ENCODE measurements at regions not wholly inside any gene's neighbourhood (a gene's known extent, or its start where the extent isn't known, plus 50 kb on each side); places are given as distances from the start of the nearest gene placed in this dataset.

DNA sequence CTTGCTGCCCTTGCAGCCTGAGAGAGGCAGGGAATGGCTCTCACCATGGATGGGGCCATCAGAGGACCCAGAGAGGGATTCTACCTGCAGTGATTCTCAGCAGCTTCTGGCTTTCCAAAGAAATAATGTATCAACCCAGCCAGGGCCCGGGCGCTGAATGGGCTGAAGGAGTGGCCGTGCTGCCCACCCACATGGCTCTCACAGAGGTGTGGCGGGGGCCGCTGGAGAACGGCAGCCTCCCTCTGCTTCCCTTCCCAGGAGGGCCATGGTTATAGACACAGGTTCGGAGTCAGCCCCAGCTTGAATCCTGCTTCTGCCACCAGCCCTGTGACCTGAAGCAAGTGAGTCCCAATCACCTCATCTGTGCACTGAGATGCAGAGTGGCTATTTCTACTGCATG is 82.7 kb downstream of the THAP12 start:
- Mint-ChIP-seq H3K27me3 (ENCODE audit: unreplicated experiment) (peaks cover 2% of the 10 kb centered on the region), H3K36me3 (ENCODE audit: low read depth, unreplicated experiment) (no peaks in the 10 kb centered on the region), H3K9me3 (ENCODE audit: unreplicated experiment) (no peaks in the 10 kb centered on the region), H3K27ac (ENCODE audit: unreplicated experiment) (no peak overlapping the region), H3K4me3 (ENCODE audit: unreplicated experiment) (no peak overlapping the region), H3K4me1 (ENCODE audit: unreplicated experiment) (peaks cover 3% of the 10 kb centered on the region)
- DNase-seq (ENCODE audit: low spot score), result no peak
- TF ChIP-seq, protein P1, sequence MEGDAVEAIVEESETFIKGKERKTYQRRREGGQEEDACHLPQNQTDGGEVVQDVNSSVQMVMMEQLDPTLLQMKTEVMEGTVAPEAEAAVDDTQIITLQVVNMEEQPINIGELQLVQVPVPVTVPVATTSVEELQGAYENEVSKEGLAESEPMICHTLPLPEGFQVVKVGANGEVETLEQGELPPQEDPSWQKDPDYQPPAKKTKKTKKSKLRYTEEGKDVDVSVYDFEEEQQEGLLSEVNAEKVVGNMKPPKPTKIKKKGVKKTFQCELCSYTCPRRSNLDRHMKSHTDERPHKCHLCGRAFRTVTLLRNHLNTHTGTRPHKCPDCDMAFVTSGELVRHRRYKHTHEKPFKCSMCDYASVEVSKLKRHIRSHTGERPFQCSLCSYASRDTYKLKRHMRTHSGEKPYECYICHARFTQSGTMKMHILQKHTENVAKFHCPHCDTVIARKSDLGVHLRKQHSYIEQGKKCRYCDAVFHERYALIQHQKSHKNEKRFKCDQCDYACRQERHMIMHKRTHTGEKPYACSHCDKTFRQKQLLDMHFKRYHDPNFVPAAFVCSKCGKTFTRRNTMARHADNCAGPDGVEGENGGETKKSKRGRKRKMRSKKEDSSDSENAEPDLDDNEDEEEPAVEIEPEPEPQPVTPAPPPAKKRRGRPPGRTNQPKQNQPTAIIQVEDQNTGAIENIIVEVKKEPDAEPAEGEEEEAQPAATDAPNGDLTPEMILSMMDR (IDR thresholded peaks at IDR 0.05; ENCODE audit: unreplicated experiment), result no peak

- no peak for DNase-seq (ENCODE audit: low spot score)
- TF ChIP-seq, protein P1 (IDR thresholded peaks at IDR 0.05; ENCODE audit: unreplicated experiment), result no peak
- H3K9me3 Mint-ChIP-seq (ENCODE audit: unreplicated experiment), result no peaks in the 10 kb centered on the region
- H3K27me3 Mint-ChIP-seq (ENCODE audit: unreplicated experiment), result peaks cover 2% of the 10 kb centered on the region
- no peaks in the 10 kb centered on the region for H3K4me1 Mint-ChIP-seq (ENCODE audit: unreplicated experiment)
- no peaks in the 10 kb centered on the region for H3K36me3 Mint-ChIP-seq (ENCODE audit: low read depth, unreplicated experiment)
- no peak overlapping the region for H3K4me3 Mint-ChIP-seq (ENCODE audit: unreplicated experiment)
- H3K27ac Mint-ChIP-seq (ENCODE audit: unreplicated experiment), result no peak overlapping the region
These were observed 84.0 kb downstream of the THAP12 start for GRCh38 chr11:76296731-76297542.

DNA sequence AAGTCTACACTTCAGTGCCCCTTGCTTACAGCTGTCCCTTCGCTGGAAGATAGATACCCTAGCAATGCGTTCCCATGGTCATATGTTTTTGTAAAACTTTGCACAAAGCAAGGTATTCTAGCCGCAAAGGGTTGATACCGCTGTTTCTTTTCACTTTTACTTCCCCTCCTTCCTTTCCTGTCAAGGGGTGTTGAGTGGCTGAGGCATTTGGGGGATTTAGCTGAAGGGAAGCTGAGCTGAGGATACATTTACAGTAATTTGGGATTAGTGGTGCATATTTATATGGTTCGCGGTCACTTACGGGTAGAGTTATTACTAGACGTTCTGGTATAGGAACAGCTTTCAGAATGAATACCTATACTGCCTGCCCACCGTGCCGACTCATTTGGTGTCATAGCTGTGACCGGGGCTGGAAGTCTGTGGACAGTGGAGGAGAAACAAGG is 86.9 kb upstream of the WNT11 start:
- Mint-ChIP-seq H3K27me3 (ENCODE audit: unreplicated experiment) (peaks cover 2% of the 10 kb centered on the region), H3K4me1 (ENCODE audit: unreplicated experiment) (peaks cover 4% of the 10 kb centered on the region), H3K4me3 (ENCODE audit: unreplicated experiment) (no peak overlapping the region), H3K9me3 (ENCODE audit: unreplicated experiment) (no peaks in the 10 kb centered on the region), H3K36me3 (ENCODE audit: low read depth, unreplicated experiment) (no peaks in the 10 kb centered on the region), H3K27ac (ENCODE audit: unreplicated experiment) (no peak overlapping the region)
- TF ChIP-seq, protein P1 (IDR thresholded peaks at IDR 0.05; ENCODE audit: unreplicated experiment), result no peak
- no peak for DNase-seq (ENCODE audit: low spot score)

- no peak overlapping the region for H3K27ac Mint-ChIP-seq (ENCODE audit: unreplicated experiment)
- H3K9me3 Mint-ChIP-seq (ENCODE audit: unreplicated experiment), result no peaks in the 10 kb centered on the region
- H3K27me3 Mint-ChIP-seq (ENCODE audit: unreplicated experiment), result peaks cover 2% of the 10 kb centered on the region
- H3K4me3 Mint-ChIP-seq (ENCODE audit: unreplicated experiment), result no peak overlapping the region
- no peak for DNase-seq (ENCODE audit: low spot score)
- H3K4me1 Mint-ChIP-seq (ENCODE audit: unreplicated experiment), result peaks cover 10% of the 10 kb centered on the region
- H3K36me3 Mint-ChIP-seq (ENCODE audit: low read depth, unreplicated experiment), result no peaks in the 10 kb centered on the region
- TF ChIP-seq, protein P1 (IDR thresholded peaks at IDR 0.05; ENCODE audit: unreplicated experiment), result no peak
These were observed 86.4 kb upstream of the WNT11 start for GRCh38 chr11:76292583-76293188.
